ENCODE measurements at regions not wholly inside any gene's neighbourhood (a gene's known extent, or its start where the extent isn't known, plus 50 kb on each side); places are given as distances from the start of the nearest gene placed in this dataset.
"Not testable (repeated sequence)": the region's sequence is repeated elsewhere in the genome, so short reads cannot be mapped to it uniquely, and the experiment has no call there.

DNA sequence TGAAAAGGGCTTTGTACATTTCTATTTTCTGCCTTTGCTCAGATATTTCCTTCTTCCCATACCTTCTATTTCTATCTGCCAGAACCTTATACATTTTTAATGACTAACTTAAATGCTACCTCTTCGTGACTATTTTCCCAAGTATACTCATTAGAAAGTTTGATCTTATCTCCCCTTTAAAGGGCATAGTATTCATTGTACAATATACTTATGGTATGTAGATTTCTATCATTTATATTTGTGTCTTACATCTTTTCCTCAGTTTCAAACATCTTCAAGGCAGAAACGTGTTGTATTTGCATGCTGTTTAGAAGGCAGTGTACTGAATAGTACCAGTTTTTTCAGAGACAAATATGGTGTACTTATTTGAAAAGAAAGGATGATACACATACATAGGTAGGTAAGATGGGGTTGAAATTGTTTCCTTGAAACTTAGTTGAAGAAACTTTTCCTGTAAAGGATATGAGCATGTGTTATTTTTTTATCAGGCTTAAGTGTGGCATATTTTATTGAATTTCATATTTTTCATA is 518.1 kb upstream of the NUDT12 start:
- Histone ChIP-seq H3K9me3 (ENCODE audit: low read length) (no peaks in the 10 kb centered on the region), H3K27me3 (ENCODE audit: insufficient read depth, low read length) (no peaks in the 10 kb centered on the region), H3K36me3 (ENCODE audit: insufficient read depth, low read length) (no peaks in the 10 kb centered on the region), H2AFZ (ENCODE audit: low read depth, low read length) (no peak overlapping the region), H3K4me3 (ENCODE audit: low read length) (no peak overlapping the region), H3K4me1 (ENCODE audit: insufficient read depth, low read length) (no peaks in the 10 kb centered on the region)

DNA sequence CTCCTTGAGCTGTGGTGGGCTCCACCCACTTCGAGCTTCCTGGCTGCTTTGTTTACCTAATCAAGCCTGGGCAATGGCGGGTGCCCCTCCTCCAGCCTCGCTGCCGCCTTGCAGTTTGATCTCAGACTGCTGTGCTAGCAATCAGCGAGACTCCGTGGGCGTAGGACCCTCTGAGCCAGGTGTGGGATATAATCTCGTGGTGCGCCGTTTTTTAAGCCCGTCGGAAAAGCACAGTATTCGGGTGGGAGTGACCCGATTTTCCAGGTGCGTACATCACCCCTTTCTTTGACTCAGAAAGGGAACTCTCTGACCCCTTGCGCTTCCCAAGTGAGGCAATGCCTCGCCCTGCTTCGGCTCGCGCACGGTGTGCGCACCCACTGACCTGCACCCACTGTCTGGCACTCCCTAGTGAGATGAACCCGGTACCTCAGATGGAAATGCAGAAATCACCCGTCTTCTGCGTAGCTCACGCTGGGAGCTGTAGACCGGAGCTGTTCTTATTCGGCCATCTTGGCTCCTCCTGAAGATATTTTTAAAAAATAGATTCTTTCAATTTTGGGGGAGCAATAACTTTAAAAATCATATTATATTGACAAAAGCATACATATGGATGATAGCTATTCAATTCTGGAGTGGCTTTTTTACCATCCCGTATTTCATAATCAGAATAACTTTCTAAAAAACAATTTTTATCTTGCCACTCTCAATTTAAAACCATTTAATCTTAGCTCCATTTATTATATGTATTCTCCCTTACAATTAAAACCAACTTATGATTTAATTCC is 517.5 kb upstream of the NUDT12 start:
- H3K4me3 ChIP-seq (ENCODE audit: low read length); H3K9me3 ChIP-seq (ENCODE audit: low read length); H2AFZ ChIP-seq (ENCODE audit: low read depth, low read length); H3K4me1 ChIP-seq (ENCODE audit: insufficient read depth, low read length); H3K36me3 ChIP-seq (ENCODE audit: insufficient read depth, low read length); H3K27me3 ChIP-seq (ENCODE audit: insufficient read depth, low read length): not testable (repeated sequence)

- H2AFZ ChIP-seq (ENCODE audit: low read depth, low read length) = no peak overlapping the region
- no peaks in the 10 kb centered on the region for H3K36me3 ChIP-seq (ENCODE audit: insufficient read depth, low read length)
- H3K9me3 ChIP-seq (ENCODE audit: low read length) = no peaks in the 10 kb centered on the region
- no peak overlapping the region for H3K4me3 ChIP-seq (ENCODE audit: low read length)
- H3K27me3 ChIP-seq (ENCODE audit: insufficient read depth, low read length) = no peaks in the 10 kb centered on the region
- H3K4me1 ChIP-seq (ENCODE audit: insufficient read depth, low read length) = no peaks in the 10 kb centered on the region
Measured at GRCh38 chr5:104071887-104072286, 509.3 kb upstream of the NUDT12 start.

DNA sequence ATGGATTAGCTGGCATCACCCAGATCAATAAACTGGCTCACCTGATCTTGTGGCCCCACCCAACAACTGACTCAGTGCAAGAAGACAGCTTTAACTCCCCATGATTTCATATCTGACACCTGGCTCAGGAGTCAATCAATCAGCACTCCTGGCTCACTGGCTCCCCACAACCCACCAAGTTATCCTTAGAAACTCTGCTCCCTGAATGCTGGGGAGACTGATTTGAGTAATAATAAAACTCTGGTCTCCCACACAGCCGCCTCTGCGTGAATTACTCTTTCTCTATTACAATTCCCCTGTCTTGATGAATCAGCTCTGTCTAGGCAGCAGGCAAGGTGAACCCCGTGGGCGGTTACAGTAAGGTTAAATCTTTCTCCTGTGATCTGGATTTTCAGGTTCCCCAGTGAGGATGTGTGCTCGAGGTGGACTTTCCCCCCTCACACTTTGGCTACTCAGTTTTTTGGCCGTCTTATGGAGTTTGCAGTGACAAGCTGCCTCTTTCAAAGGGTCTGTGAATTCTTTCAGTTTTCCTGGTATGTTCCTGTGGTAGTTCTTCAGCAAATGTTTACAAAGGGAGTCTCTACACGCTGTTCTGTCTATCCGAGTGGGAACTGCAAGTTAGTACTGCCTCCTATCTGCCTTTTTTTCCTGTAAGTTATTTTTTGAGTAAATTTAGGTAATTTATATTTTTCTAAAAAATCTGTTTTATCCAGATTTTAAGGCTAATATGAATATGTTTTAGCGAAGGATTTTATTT is 500.2 kb upstream of the NUDT12 start:
- H3K4me1 ChIP-seq (ENCODE audit: insufficient read depth, low read length) = no peaks in the 10 kb centered on the region
- no peaks in the 10 kb centered on the region for H3K36me3 ChIP-seq (ENCODE audit: insufficient read depth, low read length)
- no peaks in the 10 kb centered on the region for H3K27me3 ChIP-seq (ENCODE audit: insufficient read depth, low read length)
- H3K9me3 ChIP-seq (ENCODE audit: low read length) = no peaks in the 10 kb centered on the region
- no peak overlapping the region for H3K4me3 ChIP-seq (ENCODE audit: low read length)
- no peak overlapping the region for H2AFZ ChIP-seq (ENCODE audit: low read depth, low read length)

DNA sequence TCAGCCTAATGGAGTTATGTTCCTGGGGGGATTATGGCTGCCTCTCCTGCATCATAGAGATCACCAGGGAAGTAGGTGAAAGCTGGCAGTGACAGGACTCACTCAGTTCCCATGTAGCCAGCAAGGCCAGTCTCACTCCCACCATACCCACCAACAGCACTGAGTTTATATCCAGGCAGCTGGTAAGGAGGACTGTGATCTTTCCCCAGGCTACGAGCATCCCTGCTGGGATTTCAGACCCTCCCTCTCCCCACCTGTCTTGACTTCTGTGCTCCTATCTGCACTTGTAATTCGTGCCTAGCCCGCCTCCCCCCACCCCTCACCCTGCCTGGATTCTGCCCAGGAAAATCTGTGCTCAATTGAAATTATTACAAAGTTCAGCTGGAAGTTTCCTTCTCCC is 499.1 kb upstream of the NUDT12 start:
- no peak overlapping the region for H3K4me3 ChIP-seq (ENCODE audit: low read length)
- no peaks in the 10 kb centered on the region for H3K27me3 ChIP-seq (ENCODE audit: insufficient read depth, low read length)
- no peaks in the 10 kb centered on the region for H3K36me3 ChIP-seq (ENCODE audit: insufficient read depth, low read length)
- H3K9me3 ChIP-seq (ENCODE audit: low read length) = no peaks in the 10 kb centered on the region
- H3K4me1 ChIP-seq (ENCODE audit: insufficient read depth, low read length) = no peaks in the 10 kb centered on the region
- H2AFZ ChIP-seq (ENCODE audit: low read depth, low read length) = no peak overlapping the region

DNA sequence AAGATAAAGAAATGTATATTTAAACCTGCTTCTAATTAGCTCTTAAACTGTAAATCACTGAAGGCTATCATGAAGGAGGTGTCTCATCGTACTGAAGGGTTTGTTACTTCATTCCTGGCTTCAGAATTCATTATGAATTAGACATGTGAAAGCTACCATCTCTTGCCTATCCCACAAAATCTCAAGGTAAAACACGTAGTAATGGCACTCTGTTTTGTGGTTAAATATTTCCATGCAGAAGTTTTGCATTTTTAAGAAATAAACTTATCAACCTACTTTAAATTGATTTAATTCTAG is 490.7 kb upstream of the NUDT12 start:
- Histone ChIP-seq H3K4me3 (ENCODE audit: low read length) (no peak overlapping the region), H3K9me3 (ENCODE audit: low read length) (no peaks in the 10 kb centered on the region), H3K36me3 (ENCODE audit: insufficient read depth, low read length) (no peaks in the 10 kb centered on the region), H3K4me1 (ENCODE audit: insufficient read depth, low read length) (no peaks in the 10 kb centered on the region), H3K27me3 (ENCODE audit: insufficient read depth, low read length) (no peaks in the 10 kb centered on the region), H2AFZ (ENCODE audit: low read depth, low read length) (no peak overlapping the region)

DNA sequence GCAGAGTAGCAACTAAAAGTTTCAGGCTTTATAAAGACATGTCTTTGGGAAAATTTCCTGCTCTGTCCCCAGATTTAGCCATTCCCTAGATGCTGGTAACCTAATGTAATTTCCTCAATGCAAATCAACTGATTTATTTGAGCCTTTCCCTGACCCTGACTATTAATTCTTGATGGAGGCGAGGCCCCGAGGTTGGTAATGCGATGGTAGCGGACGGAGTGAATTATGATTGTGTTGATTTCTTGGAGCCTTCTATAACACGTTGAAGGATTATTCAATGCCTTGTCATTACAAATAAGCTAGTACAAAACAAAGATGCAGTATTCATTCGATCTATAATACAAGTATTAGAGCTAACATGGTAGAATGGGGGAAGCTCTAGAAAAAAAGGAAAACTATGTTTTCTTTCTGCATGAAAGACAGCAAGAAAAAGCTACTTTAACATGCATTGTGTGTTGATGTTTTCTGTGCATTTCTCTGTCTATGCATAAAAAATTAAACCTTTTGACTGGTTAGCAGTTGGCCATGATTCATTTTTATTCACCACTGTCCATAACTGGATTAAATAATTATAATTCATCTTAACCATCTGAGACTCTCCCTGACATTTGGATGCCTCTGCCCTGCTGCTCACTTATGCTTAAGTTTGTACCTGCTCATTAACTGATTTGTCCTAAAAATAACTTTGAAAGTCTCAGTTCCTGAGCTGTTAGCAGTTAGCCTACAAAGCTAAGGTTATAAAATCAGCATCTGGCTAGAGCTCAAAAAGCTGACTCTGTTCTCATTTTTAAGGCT is 490.2 kb upstream of the NUDT12 start:
- Histone ChIP-seq H3K36me3 (ENCODE audit: insufficient read depth, low read length) (no peaks in the 10 kb centered on the region), H2AFZ (ENCODE audit: low read depth, low read length) (no peak overlapping the region), H3K4me1 (ENCODE audit: insufficient read depth, low read length) (no peaks in the 10 kb centered on the region), H3K9me3 (ENCODE audit: low read length) (no peaks in the 10 kb centered on the region), H3K4me3 (ENCODE audit: low read length) (no peak overlapping the region), H3K27me3 (ENCODE audit: insufficient read depth, low read length) (no peaks in the 10 kb centered on the region)

GRCh38 chr5:104050436-104050835 is 487.8 kb upstream of the NUDT12 start:
- Histone ChIP-seq H2AFZ (ENCODE audit: low read depth, low read length) (no peak overlapping the region), H3K9me3 (ENCODE audit: low read length) (no peaks in the 10 kb centered on the region), H3K27me3 (ENCODE audit: insufficient read depth, low read length) (no peaks in the 10 kb centered on the region), H3K4me1 (ENCODE audit: insufficient read depth, low read length) (peaks cover 3% of the 10 kb centered on the region), H3K36me3 (ENCODE audit: insufficient read depth, low read length) (no peaks in the 10 kb centered on the region), H3K4me3 (ENCODE audit: low read length) (no peak overlapping the region)

GRCh38 chr5:104049752-104050151 is 487.2 kb upstream of the NUDT12 start:
- no peak overlapping the region for H3K4me3 ChIP-seq (ENCODE audit: low read length)
- no peaks in the 10 kb centered on the region for H3K36me3 ChIP-seq (ENCODE audit: insufficient read depth, low read length)
- H2AFZ ChIP-seq (ENCODE audit: low read depth, low read length) = no peak overlapping the region
- peaks cover 8% of the 10 kb centered on the region for H3K4me1 ChIP-seq (ENCODE audit: insufficient read depth, low read length)
- no peaks in the 10 kb centered on the region for H3K27me3 ChIP-seq (ENCODE audit: insufficient read depth, low read length)
- no peaks in the 10 kb centered on the region for H3K9me3 ChIP-seq (ENCODE audit: low read length)

DNA sequence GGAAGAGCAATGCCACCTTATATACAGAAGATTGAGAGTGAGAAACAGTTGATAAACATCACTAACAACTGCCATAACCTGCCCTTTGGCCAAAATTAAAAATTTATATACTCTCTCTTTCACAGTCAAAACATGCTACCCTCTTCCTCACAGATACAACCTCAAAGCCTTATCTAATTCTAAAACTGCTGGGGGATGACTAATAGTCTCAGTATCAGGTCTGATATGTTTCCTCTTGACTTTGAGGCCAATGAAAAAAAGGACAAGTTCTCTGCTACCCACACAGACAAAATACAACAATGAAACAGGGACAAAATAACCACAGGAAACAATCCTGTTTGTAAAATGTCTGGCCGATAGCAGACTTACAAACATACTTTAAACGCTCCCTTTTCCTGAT is 485.6 kb upstream of the NUDT12 start:
- Histone ChIP-seq H3K36me3 (ENCODE audit: insufficient read depth, low read length) (no peaks in the 10 kb centered on the region), H3K9me3 (ENCODE audit: low read length) (no peaks in the 10 kb centered on the region), H3K4me1 (ENCODE audit: insufficient read depth, low read length) (peaks cover 8% of the 10 kb centered on the region), H2AFZ (ENCODE audit: low read depth, low read length) (no peak overlapping the region), H3K27me3 (ENCODE audit: insufficient read depth, low read length) (no peaks in the 10 kb centered on the region), H3K4me3 (ENCODE audit: low read length) (no peak overlapping the region)

GRCh38 chr5:104045987-104046386 is 483.4 kb upstream of the NUDT12 start:
- H3K36me3 ChIP-seq (ENCODE audit: insufficient read depth, low read length) = no peaks in the 10 kb centered on the region
- H3K4me1 ChIP-seq (ENCODE audit: insufficient read depth, low read length) = peaks cover 8% of the 10 kb centered on the region
- H2AFZ ChIP-seq (ENCODE audit: low read depth, low read length) = no peak overlapping the region
- H3K27me3 ChIP-seq (ENCODE audit: insufficient read depth, low read length) = no peaks in the 10 kb centered on the region
- H3K9me3 ChIP-seq (ENCODE audit: low read length) = no peaks in the 10 kb centered on the region
- no peak overlapping the region for H3K4me3 ChIP-seq (ENCODE audit: low read length)

DNA sequence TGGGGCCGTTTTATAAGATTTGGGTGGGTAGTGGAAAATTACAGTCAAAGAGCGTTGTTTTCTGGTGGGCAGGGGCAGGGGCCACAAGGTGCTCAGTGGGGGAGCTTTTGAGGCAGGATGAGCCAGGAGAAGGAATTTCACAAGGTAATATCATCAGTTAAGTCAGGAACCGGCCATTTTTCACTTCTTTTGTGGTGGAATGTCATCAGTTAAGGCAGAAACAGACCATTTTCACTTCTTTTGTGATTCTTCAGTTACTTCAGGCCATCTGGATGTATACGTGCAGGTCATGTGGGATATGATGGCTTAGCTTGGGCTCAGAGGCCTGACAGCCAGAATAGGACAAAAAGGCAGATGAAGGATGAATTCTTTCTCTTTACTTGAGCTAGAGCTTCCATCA is 477.3 kb upstream of the NUDT12 start:
- H3K9me3 ChIP-seq (ENCODE audit: low read length); H2AFZ ChIP-seq (ENCODE audit: low read depth, low read length); H3K27me3 ChIP-seq (ENCODE audit: insufficient read depth, low read length); H3K4me1 ChIP-seq (ENCODE audit: insufficient read depth, low read length); H3K4me3 ChIP-seq (ENCODE audit: low read length); H3K36me3 ChIP-seq (ENCODE audit: insufficient read depth, low read length): not testable (repeated sequence)

DNA sequence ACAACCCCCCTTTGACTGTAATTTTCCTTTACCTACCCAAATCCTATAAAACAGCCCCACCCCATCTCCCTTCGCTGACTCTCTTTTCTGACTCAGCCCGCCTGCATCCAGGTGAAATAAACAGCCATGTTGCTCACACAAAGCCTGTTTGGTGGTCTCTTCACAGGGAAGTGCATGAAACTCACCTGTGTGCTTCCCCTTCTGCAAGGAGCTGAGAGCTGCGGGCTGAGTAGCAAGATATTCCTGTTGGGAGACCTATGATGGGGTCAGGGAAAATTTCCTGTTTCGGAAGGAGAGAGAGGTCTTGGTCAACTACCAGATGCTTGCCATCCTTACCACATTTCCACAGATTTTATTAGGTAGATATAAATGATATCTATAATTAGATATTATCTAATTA is 474.5 kb upstream of the NUDT12 start:
- H3K4me1 ChIP-seq (ENCODE audit: insufficient read depth, low read length); H3K27me3 ChIP-seq (ENCODE audit: insufficient read depth, low read length); H3K9me3 ChIP-seq (ENCODE audit: low read length); H3K4me3 ChIP-seq (ENCODE audit: low read length); H3K36me3 ChIP-seq (ENCODE audit: insufficient read depth, low read length); H2AFZ ChIP-seq (ENCODE audit: low read depth, low read length): not testable (repeated sequence)

Measured in neuron (in vitro differentiated cells).